ENCODE measurements at regions not wholly inside any gene's neighbourhood (a gene's known extent, or its start where the extent isn't known, plus 50 kb on each side); places are given as distances from the start of the nearest gene placed in this dataset.
"Not testable (repeated sequence)": the region's sequence is repeated elsewhere in the genome, so short reads cannot be mapped to it uniquely, and the experiment has no call there.

- DNase-seq = no peak
Observed at GRCh38 chr14:101080922-101081593, 177.5 kb upstream of the RTL1 start.

- no peak for DNase-seq
Observed at GRCh38 chr14:101082036-101082435, 178.5 kb upstream of the RTL1 start.

- no peak for DNase-seq
Observed at GRCh38 chr14:101082436-101083384, 179.2 kb upstream of the RTL1 start.

GRCh38 chr14:101083564-101084435, 180.3 kb upstream of the RTL1 start:
- DNase-seq = no peak

- no peak for DNase-seq
Observed at GRCh38 chr14:101084436-101084826, 180.9 kb upstream of the RTL1 start.

- no peak for DNase-seq
Observed at GRCh38 chr14:101086926-101087325, 183.4 kb upstream of the RTL1 start.

GRCh38 chr14:101087614-101088394, 184.3 kb upstream of the RTL1 start:
- no peak for DNase-seq

GRCh38 chr14:101088395-101088667, 184.8 kb upstream of the RTL1 start:
- no peak for DNase-seq

GRCh38 chr14:101088714-101089113, 185.2 kb upstream of the RTL1 start:
- no peak for DNase-seq

- not testable (repeated sequence) for DNase-seq
Observed at GRCh38 chr14:101090478-101090877, 187.0 kb upstream of the RTL1 start.

- DNase-seq = no peak
Observed at GRCh38 chr14:101090976-101091375, 187.5 kb upstream of the RTL1 start.

GRCh38 chr14:101094916-101095315, 191.4 kb upstream of the RTL1 start:
- DNase-seq = not testable (repeated sequence)

- no peak for DNase-seq
Observed at GRCh38 chr14:101096551-101096950, 193.0 kb upstream of the RTL1 start.

- DNase-seq = no peak
Observed at GRCh38 chr14:101097109-101097793, 193.7 kb upstream of the RTL1 start.

GRCh38 chr14:101098177-101098576, 194.7 kb upstream of the RTL1 start:
- no peak for DNase-seq

- DNase-seq = no peak
Observed at GRCh38 chr14:101098641-101099040, 195.1 kb upstream of the RTL1 start.

- no peak for DNase-seq
Observed at GRCh38 chr14:101101456-101102056, 198.0 kb upstream of the RTL1 start.

- no peak for DNase-seq
Observed at GRCh38 chr14:101102875-101103274, 199.4 kb upstream of the RTL1 start.

GRCh38 chr14:101103321-101103901, 199.9 kb upstream of the RTL1 start:
- DNase-seq = no peak

- DNase-seq = no peak
Observed at GRCh38 chr14:101104485-101104884, 201.0 kb upstream of the RTL1 start.
